HG02938 (cell line): ENCODE measurements at regions not wholly inside any gene's neighbourhood (a gene's known extent, or its start where the extent isn't known, plus 50 kb on each side); places are given as distances from the start of the nearest gene placed in this dataset.
"Not testable (repeated sequence)": the region's sequence is repeated elsewhere in the genome, so short reads cannot be mapped to it uniquely, and the experiment has no call there.

Experiments
- ATAC-seq: cut with Tn5 transposase; IDR thresholded peaks from one replicate; pipeline ENCODE4 v1.9.1; 2021; ENCODE audit warnings: mild to moderate bottlenecking, moderate library complexity; ENCODE audit not compliant: unreplicated experiment

GRCh38 chr16:5222761-5223160 lies 125.2 kb upstream of the EEF2KMT start:
- ATAC-seq, result no peak

DNA sequence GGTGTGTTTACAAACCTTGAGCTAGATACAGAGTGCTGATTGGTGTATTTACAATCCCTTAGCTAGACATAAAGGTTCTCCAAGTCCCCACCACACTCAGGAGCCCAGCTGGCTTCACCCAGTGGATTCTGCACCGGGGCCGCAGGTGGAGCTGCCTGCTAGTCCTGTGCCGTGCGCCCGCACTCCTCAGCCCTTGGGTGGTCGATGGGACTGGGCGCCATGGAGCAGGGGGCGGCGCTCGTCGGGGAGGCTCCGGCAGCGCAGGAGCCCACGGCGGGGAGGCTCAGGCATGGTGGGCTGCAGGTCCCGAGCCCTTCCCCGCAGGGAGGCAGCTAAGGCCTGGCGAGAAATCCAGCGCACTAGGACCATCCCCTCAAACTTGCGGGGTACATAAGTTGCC lies 124.2 kb upstream of the EEF2KMT start:
- not testable (repeated sequence) for ATAC-seq

- ATAC-seq, result no peak
These were observed 123.1 kb upstream of the EEF2KMT start for GRCh38 chr16:5220705-5221104.

GRCh38 chr16:5216441-5217080 lies 119.0 kb upstream of the EEF2KMT start:
- no peak for ATAC-seq

- ATAC-seq, result no peak
These were observed 118.3 kb upstream of the EEF2KMT start for GRCh38 chr16:5215901-5216300.

DNA sequence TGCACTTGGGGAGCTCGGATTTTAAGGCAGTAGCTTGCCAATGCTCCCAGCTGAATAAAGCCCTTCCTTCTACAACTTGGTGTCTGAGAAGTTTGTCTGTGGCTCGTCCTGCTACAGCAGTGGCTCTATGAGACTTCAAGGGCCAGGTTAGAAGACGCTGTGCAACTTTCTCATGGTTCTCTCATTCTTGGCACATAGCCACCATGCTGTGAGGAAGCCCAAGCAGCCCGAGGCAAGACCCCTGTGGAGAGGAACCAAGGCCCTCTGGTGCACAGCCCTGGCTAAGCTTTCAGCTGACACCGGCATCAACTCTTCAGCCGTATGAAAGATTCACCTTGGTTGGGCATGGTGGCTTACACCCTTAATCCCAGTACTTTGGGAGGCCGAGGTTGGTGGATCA lies 116.9 kb upstream of the EEF2KMT start:
- no peak for ATAC-seq

GRCh38 chr16:5212501-5212900 lies 114.9 kb upstream of the EEF2KMT start:
- not testable (repeated sequence) for ATAC-seq

DNA sequence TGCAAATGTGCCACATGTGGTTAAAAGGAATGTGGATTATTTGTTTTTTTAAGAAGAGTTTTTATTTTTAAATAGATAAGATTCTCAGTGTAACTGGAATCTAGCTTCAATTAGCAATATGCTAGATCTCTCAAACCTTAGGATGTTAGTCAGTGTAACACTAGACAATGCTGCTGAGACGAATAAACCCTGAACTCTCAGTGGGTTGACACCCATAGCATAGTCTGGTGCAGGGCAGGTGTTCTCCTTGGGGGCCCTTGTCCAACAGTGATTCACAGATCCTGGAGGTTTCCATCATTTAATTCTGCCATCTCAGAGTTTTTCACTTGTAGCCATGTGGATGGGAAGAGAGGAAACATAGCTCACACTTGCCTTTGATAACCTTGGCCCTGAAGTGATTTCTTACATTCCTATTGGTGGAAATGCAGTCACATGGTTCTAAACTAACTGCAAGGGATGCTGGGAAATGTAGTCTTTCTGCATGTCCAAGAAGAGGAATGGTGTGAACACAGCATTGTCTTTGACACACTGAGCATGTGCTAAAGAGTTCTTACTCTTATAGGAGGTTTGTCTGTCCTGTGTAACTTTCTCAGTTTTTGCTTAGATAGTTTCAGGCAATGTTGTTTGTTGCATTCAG lies 110.4 kb upstream of the EEF2KMT start:
- ATAC-seq, result not testable (repeated sequence)

DNA sequence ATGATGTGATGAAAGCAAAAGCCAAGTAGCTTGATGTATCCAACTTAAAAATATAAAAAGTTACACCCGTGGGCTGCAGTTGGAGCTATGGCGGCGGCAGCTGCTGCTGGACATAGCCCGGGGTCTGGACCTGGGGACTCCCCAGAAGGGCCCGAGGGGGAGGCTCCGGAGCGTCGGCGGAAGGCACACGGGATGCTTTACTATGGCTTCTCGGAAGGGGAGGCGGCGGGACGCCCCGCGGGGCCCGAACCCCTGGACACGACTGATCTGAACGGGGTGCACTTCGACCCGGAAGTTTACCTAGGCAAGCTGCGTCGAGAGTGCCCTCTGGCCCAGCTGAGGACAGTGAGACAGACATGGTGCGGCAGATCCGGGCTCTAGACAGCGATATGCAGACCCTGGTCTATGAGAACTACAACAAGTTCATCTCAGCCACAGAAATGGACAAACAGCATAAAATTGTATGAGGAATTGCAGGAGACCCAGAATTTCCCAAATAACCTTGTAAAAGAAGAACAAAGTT lies 109.5 kb upstream of the EEF2KMT start:
- no peak for ATAC-seq

DNA sequence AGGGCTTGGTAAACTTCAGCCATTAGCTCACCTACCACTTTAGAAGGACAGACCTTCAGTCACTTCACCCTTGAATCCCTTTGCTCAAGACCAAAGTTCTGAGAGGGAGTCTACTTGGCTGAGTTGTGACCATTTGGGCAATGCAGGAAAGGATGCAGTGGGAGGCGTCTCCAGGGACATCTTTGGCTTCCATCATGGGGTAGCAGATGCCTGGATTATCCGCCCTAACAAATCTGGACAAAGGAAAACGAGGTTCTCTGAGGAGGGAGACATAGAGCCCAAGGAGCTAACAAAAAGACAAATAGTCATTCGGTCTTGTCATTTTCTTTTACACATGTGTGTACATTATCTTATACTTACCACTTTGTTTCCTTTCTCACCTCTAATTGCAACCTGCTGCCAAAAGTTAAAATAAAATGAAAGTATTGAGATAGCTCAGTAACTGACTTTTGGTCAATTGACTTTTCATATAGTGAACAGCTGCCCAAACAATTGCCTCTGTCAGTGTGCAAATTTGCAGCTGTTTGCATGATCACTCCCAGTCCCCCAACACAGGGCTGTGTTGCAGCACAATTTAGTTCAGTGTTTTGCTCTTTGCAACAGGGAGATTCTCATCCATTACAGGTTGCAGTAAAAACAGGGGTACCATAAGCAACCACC lies 108.9 kb upstream of the EEF2KMT start:
- no peak for ATAC-seq

DNA sequence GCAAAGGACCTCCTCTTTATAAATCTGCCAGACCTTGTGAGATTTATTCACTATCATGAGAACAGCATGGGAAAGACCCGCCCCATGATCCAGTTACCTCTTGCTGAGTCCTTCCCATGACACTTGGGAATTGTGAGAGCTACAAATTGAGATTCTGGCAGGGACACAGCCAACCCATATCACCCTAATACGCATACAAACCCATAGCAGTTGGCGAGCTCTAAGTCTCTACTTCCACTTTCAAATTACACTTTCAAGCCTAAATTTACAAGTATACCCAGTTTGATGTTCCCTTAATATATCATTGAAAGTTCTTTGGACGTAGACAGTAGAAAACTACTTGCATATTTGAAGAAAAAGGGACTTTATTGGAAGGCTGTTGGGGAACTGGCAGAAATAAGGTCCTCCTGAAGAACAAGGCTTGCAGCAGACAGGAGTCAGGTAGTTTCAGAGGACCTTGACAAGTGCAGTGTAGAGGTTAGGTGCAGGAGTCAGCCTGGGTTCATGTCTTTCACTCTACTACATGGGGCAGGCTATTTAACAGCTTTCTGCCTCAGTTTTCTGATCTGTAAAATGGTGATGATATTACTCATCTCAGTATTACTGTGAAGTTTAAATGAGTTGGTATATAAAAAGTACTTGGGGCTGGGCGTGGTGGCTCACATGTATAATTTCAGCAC lies 107.9 kb upstream of the EEF2KMT start:
- ATAC-seq, result peak; percentile 59

- not testable (repeated sequence) for ATAC-seq
These were observed 106.1 kb upstream of the EEF2KMT start for GRCh38 chr16:5203675-5204074.

DNA sequence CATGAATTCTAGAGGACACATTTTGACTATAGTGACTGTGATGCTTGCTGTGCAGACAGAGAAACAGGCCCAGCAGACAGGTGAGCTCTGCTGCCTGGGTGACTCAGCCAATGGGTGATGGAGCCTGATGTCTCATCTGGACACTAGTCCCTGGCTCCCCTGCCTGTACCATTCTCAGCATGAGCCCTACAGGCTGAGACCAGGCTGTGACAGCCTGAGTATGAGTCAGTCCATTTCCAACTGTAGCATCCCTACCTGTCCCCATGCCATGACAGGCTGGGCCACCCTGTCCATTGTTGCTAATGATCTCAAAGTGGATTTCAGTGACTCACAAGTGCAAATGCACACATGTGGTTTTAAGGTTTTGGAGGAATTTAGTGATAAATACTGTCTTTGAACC lies 102.5 kb upstream of the EEF2KMT start:
- ATAC-seq, result no peak

- no peak for ATAC-seq
These were observed 98.6 kb upstream of the EEF2KMT start for GRCh38 chr16:5196204-5196603.

- no peak for ATAC-seq
These were observed 96.3 kb upstream of the EEF2KMT start for GRCh38 chr16:5193861-5194260.

DNA sequence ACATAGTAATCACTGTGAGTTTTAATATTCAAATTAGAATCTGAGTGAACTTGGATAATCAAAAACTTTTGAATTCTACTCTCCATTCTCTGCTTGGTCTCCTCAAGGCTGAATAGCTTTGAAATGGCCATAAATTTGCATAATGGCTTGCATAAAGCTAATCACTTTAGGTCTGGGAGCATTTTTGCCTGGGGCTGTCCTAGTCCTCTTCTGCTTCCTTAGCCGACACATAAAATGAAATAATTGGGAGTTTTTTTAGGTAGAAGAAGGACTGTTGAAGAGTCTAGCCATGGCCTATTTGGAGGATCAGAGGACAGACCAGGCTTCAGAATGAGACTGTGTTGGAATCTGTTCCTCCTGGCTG lies 91.4 kb upstream of the EEF2KMT start:
- no peak for ATAC-seq

- no peak for ATAC-seq
These were observed 90.9 kb upstream of the EEF2KMT start for GRCh38 chr16:5188318-5188988.

DNA sequence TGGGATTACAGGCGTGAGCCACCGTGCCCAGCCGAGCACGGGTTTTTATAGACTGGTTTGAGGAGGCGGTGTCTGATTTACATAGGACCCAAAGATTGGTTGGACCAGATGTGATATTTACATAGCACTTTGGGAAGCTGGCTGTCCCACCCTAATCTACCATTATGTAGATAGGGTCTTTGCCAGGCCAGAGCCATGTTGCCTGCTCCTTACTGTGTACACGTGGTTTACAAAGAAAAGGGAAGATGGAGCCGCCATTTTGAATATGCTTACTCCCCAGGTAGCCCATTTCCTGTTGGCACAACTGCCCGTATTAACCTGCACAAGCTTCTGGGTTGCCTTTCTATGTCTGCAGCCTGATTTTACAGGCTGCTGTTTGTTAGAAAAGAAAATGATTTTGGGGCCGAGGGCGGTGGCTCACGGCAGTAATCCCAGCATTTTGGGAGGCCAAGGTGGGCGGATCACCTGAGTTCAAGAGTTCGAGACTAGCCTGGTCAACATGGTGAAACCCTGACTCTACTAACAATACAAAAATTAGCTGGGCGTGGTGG lies 89.9 kb upstream of the EEF2KMT start:
- ATAC-seq, result no peak

- no peak for ATAC-seq
These were observed 88.8 kb upstream of the EEF2KMT start for GRCh38 chr16:5186381-5186903.

DNA sequence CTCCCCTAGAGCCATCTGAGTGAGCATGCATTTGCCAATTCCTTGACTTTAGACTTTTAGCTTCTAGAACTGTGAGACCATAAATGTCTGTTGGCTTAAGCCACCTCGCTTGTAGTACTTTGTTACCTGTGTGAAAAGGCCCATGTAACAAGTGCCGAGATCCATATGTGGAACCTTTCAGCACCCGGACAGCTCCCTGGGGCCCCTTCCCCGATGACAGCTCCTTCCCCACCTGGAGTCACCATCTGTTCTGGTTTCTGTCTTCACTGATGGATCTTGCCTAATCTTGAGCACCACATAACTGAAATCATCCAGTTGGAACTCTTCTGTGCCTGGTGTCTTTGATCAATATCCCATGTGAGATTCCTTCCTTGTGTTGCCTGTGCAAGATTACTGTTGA lies 78.9 kb upstream of the EEF2KMT start:
- no peak for ATAC-seq

- no peak for ATAC-seq
These were observed 77.7 kb upstream of the EEF2KMT start for GRCh38 chr16:5175266-5175665.
